RWPE2 (cell line): ENCODE measurements at regions not wholly inside any gene's neighbourhood (a gene's known extent, or its start where the extent isn't known, plus 50 kb on each side); places are given as distances from the start of the nearest gene placed in this dataset.

Source experiments
- ATAC-seq: fragments of 200-7000 bp; cut with Tn5 transposase; 3 replicates; pipeline ENCODE4 v1.9.1; 2021; ENCODE audit warnings: low read depth
- DNase-seq: peaks from one replicate; pipeline ENCODE4 v3.0.0-alpha.2; 2020; ENCODE audit warnings: low spot score
- H3K27ac ChIP-seq: fragments of 450-650 bp; 2 replicates; pipeline ENCODE4 v1.5.1; 2017; ENCODE audit warnings: mild to moderate bottlenecking; ENCODE audit not compliant: poor library complexity, severe bottlenecking
- H3K27me3 ChIP-seq: fragments of 250-450 bp; sonication (Bioruptor Pico); 2 replicates; pipeline ENCODE4 v1.5.1; 2021; ENCODE audit warnings: mild to moderate bottlenecking, moderate library complexity; ENCODE audit not compliant: insufficient read depth, poor library complexity, severe bottlenecking
- H3K36me3 ChIP-seq: fragments of 250-450 bp; sonication (Bioruptor Pico); 2 replicates; pipeline ENCODE4 v1.5.1; 2020; ENCODE audit warnings: low read depth, mild to moderate bottlenecking, moderate library complexity
- H3K4me1 ChIP-seq: fragments of 250-450 bp; sonication (Bioruptor Pico); 2 replicates; pipeline ENCODE4 v1.5.1; 2021; ENCODE audit warnings: mild to moderate bottlenecking, moderate library complexity; ENCODE audit not compliant: insufficient read depth, poor library complexity, severe bottlenecking
- H3K4me3 ChIP-seq: fragments of 250-450 bp; sonication (Bioruptor Pico); 2 replicates; pipeline ENCODE4 v1.5.1; 2021; ENCODE audit warnings: mild to moderate bottlenecking, moderate library complexity; ENCODE audit not compliant: severe bottlenecking
- H3K9me3 ChIP-seq: fragments of 250-450 bp; sonication (Bioruptor Pico); 2 replicates; pipeline ENCODE4 v1.5.1; 2021; ENCODE audit warnings: mild to moderate bottlenecking, moderate library complexity; ENCODE audit not compliant: severe bottlenecking
- CTCF ChIP-seq: fragments of 450-650 bp; IDR thresholded peaks from one replicate; pipeline ENCODE4 v1.5.1; 2017; ENCODE audit warnings: mild to moderate bottlenecking, moderate library complexity; ENCODE audit not compliant: poor library complexity, severe bottlenecking

- DNase-seq (no peak), ATAC-seq (no peak)
- Histone ChIP-seq H3K9me3 (no peaks in the 10 kb centered on the region), H3K27ac (no peak overlapping the region), H3K4me3 (no peak overlapping the region), H3K27me3 (no peaks in the 10 kb centered on the region), H3K4me1 (peaks cover 5% of the 10 kb centered on the region), H3K36me3 (no peaks in the 10 kb centered on the region)
- TF ChIP-seq CTCF, result no peak
These were observed 84.0 kb upstream of the HAAO start for GRCh38 chr2:42876326-42876751.

GRCh38 chr2:42875880-42876279 lies 83.5 kb upstream of the HAAO start:
- H3K27ac ChIP-seq, result no peak overlapping the region
- no peaks in the 10 kb centered on the region for H3K36me3 ChIP-seq
- no peaks in the 10 kb centered on the region for H3K27me3 ChIP-seq
- H3K4me1 ChIP-seq, result peaks cover 5% of the 10 kb centered on the region
- H3K4me3 ChIP-seq, result no peak overlapping the region
- DNase-seq (no peak), ATAC-seq (no peak)
- no peaks in the 10 kb centered on the region for H3K9me3 ChIP-seq
- TF ChIP-seq CTCF, result no peak

- ATAC-seq (no peak), DNase-seq (no peak)
- Histone ChIP-seq H3K4me3 (no peak overlapping the region), H3K27me3 (no peaks in the 10 kb centered on the region), H3K27ac (no peak overlapping the region), H3K4me1 (peaks cover 5% of the 10 kb centered on the region), H3K36me3 (no peaks in the 10 kb centered on the region), H3K9me3 (no peaks in the 10 kb centered on the region)
- no peak for TF ChIP-seq CTCF
These were observed 82.8 kb upstream of the HAAO start for GRCh38 chr2:42874949-42875801.

- no peak for DNase-seq
- no peak overlapping the region for H3K4me3 ChIP-seq
These were observed 80.3 kb upstream of the HAAO start for GRCh38 chr2:42872721-42873120.

More at GRCh38 chr2:42872721-42873120, 80.3 kb upstream of the HAAO start:
- no peaks in the 10 kb centered on the region for H3K27me3 ChIP-seq
- H3K9me3 ChIP-seq, result peaks cover 2% of the 10 kb centered on the region
- no peak for TF ChIP-seq CTCF
- no peaks in the 10 kb centered on the region for H3K36me3 ChIP-seq
- ATAC-seq, result no peak
- H3K27ac ChIP-seq, result no peak overlapping the region
- H3K4me1 ChIP-seq, result peaks cover 5% of the 10 kb centered on the region
